ENCODE measurements at regions not wholly inside any gene's neighbourhood (a gene's known extent, or its start where the extent isn't known, plus 50 kb on each side); places are given as distances from the start of the nearest gene placed in this dataset.

DNA sequence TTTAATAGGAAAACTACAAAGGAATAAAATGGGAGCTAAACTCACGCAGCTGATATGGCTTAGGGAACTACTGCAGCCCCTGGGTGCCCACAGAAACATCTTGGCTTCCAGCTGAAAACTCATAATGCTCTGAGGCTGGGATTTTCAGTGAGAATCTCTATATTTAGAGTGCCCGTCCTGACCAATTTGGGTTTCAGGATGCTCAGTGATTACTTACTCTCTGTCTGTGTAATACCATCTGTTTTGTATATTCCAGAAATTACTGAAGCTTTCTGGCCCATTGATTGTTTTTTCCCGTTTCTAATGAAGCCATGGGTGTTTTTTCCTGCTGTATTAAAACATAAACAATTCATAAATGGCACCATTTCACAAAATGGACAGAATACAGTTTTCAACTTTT is 50.6 kb upstream of the ZNF385D start:
- TF ChIP-seq, protein P1, sequence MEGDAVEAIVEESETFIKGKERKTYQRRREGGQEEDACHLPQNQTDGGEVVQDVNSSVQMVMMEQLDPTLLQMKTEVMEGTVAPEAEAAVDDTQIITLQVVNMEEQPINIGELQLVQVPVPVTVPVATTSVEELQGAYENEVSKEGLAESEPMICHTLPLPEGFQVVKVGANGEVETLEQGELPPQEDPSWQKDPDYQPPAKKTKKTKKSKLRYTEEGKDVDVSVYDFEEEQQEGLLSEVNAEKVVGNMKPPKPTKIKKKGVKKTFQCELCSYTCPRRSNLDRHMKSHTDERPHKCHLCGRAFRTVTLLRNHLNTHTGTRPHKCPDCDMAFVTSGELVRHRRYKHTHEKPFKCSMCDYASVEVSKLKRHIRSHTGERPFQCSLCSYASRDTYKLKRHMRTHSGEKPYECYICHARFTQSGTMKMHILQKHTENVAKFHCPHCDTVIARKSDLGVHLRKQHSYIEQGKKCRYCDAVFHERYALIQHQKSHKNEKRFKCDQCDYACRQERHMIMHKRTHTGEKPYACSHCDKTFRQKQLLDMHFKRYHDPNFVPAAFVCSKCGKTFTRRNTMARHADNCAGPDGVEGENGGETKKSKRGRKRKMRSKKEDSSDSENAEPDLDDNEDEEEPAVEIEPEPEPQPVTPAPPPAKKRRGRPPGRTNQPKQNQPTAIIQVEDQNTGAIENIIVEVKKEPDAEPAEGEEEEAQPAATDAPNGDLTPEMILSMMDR (IDR thresholded peaks at IDR 0.05): no peak
- no peak for TF ChIP-seq POLR2A (IDR thresholded peaks at IDR 0.05)
